ENCODE measurements at regions not wholly inside any gene's neighbourhood (a gene's known extent, or its start where the extent isn't known, plus 50 kb on each side); places are given as distances from the start of the nearest gene placed in this dataset.

GRCh38 chr17:71757956-71758355 lies 362.9 kb upstream of the SOX9 start:
- Histone ChIP-seq H3K9ac (ENCODE audit: control insufficient read depth, extremely low read depth, insufficient read depth, low read length) (no peak overlapping the region), H3K79me2 (ENCODE audit: control insufficient read depth, insufficient read depth, low read length) (no peaks in the 10 kb centered on the region), H2AFZ (ENCODE audit: control insufficient read depth, low read length) (no peak overlapping the region), H3K4me3 (ENCODE audit: control insufficient read depth in 2 of 3, extremely low read depth in 1 of 3, insufficient read depth in 2 of 3, low read depth in 1 of 3, low read length in 3 of 3) (no peak overlapping the region), H3K9me1 (ENCODE audit: control insufficient read depth, extremely low read depth, insufficient read depth, low read length) (no peaks in the 10 kb centered on the region), H3K4me1 (ENCODE audit: control insufficient read depth, extremely low read depth, insufficient read depth, low read length) (peaks cover 4% of the 10 kb centered on the region), H3K4me2 (ENCODE audit: control insufficient read depth, extremely low read depth, insufficient read depth, low read depth, low read length) (no peak overlapping the region), H3K36me3 (ENCODE audit: control insufficient read depth in 2 of 2, extremely low read depth in 1 of 2, insufficient read depth in 2 of 2, low read length in 2 of 2) (no peaks in the 10 kb centered on the region), H3K27me3 (ENCODE audit: control insufficient read depth, extremely low read depth, insufficient read depth, low read length) (no peaks in the 10 kb centered on the region), H3K27ac (ENCODE audit: control insufficient read depth, insufficient read depth, low read length) (no peak overlapping the region), H3K9me3 (ENCODE audit: control insufficient read depth, low read depth, low read length) (no peaks in the 10 kb centered on the region), H4K20me1 (ENCODE audit: control insufficient read depth, extremely low read depth, insufficient read depth, low read length) (no peaks in the 10 kb centered on the region)
- no peak for DNase-seq (ENCODE audit: low read depth, low spot score)
- FAIRE-seq: no peak
- dilution Hi-C loops (cut with MboI; ENCODE audit: extremely low pct_ligation_motif_present, low sequenced_read_pairs): no loop called here
- TF ChIP-seq CTCF (optimal IDR thresholded peaks at IDR 0.05 in 1 of 3, IDR thresholded peaks at IDR 0.05 in 1 of 3, conservative IDR thresholded peaks at IDR 0.05 in 1 of 3; ENCODE audit: extremely low read depth in 1 of 3, insufficient read depth in 2 of 3, low read length in 3 of 3) (no peak), EZH2 (IDR thresholded peaks at IDR 0.05; ENCODE audit: low read length) (no peak)

GRCh38 chr17:71759422-71760060 lies 361.3 kb upstream of the SOX9 start:
- no peaks in the 10 kb centered on the region for H3K9me1 ChIP-seq (ENCODE audit: control insufficient read depth, extremely low read depth, insufficient read depth, low read length)
- H3K79me2 ChIP-seq (ENCODE audit: control insufficient read depth, insufficient read depth, low read length): no peaks in the 10 kb centered on the region
- no peaks in the 10 kb centered on the region for H4K20me1 ChIP-seq (ENCODE audit: control insufficient read depth, extremely low read depth, insufficient read depth, low read length)
- FAIRE-seq (no peak), DNase-seq (ENCODE audit: low read depth, low spot score) (no peak)
- H3K27ac ChIP-seq (ENCODE audit: control insufficient read depth, insufficient read depth, low read length): no peak overlapping the region
- no peaks in the 10 kb centered on the region for H3K9me3 ChIP-seq (ENCODE audit: control insufficient read depth, low read depth, low read length)
- no peak overlapping the region for H2AFZ ChIP-seq (ENCODE audit: control insufficient read depth, low read length)
- H3K4me2 ChIP-seq (ENCODE audit: control insufficient read depth, extremely low read depth, insufficient read depth, low read depth, low read length): peak overlapping the region; percentile 9
- H3K4me3 ChIP-seq (ENCODE audit: control insufficient read depth in 2 of 3, extremely low read depth in 1 of 3, insufficient read depth in 2 of 3, low read depth in 1 of 3, low read length in 3 of 3): no peak overlapping the region
- H3K36me3 ChIP-seq (ENCODE audit: control insufficient read depth in 2 of 2, extremely low read depth in 1 of 2, insufficient read depth in 2 of 2, low read length in 2 of 2): no peaks in the 10 kb centered on the region
- dilution Hi-C loops (cut with MboI; ENCODE audit: extremely low pct_ligation_motif_present, low sequenced_read_pairs): no loop called here
- no peaks in the 10 kb centered on the region for H3K27me3 ChIP-seq (ENCODE audit: control insufficient read depth, extremely low read depth, insufficient read depth, low read length)
- H3K9ac ChIP-seq (ENCODE audit: control insufficient read depth, extremely low read depth, insufficient read depth, low read length): no peak overlapping the region
- H3K4me1 ChIP-seq (ENCODE audit: control insufficient read depth, extremely low read depth, insufficient read depth, low read length): peaks cover 4% of the 10 kb centered on the region
- no peak for TF ChIP-seq CTCF (optimal IDR thresholded peaks at IDR 0.05 in 1 of 3, IDR thresholded peaks at IDR 0.05 in 1 of 3, conservative IDR thresholded peaks at IDR 0.05 in 1 of 3; ENCODE audit: extremely low read depth in 1 of 3, insufficient read depth in 2 of 3, low read length in 3 of 3)
- no peak for TF ChIP-seq EZH2 (IDR thresholded peaks at IDR 0.05; ENCODE audit: low read length)

All from keratinocyte (primary cell).